ENCODE measurements at regions not wholly inside any gene's neighbourhood (a gene's known extent, or its start where the extent isn't known, plus 50 kb on each side); places are given as distances from the start of the nearest gene placed in this dataset.
"Not testable (repeated sequence)": the region's sequence is repeated elsewhere in the genome, so short reads cannot be mapped to it uniquely, and the experiment has no call there.

GRCh38 chr4:12053966-12054365, 625.3 kb upstream of the HS3ST1 start:
- DNase-seq (ENCODE audit: low read depth) = no peak

DNA sequence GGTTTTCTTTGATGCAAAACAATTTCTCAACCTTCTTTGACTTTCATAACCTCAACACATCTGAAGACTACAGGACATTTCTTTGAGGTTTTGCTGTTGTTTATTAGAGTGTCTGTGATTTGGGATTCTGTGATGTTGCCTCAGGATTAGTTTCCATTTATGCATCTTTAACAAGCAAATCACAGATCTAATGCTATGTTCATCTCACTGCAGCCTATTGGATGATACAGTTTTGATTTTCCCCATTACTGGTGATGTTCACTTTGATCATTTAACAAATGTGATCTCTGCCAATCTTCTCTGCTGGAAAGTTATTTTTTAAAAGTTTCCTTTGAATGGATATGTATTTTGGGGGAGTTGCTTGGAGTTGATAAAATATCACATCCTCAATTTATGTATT, 624.9 kb upstream of the HS3ST1 start:
- DNase-seq (ENCODE audit: low read depth) = no peak

DNA sequence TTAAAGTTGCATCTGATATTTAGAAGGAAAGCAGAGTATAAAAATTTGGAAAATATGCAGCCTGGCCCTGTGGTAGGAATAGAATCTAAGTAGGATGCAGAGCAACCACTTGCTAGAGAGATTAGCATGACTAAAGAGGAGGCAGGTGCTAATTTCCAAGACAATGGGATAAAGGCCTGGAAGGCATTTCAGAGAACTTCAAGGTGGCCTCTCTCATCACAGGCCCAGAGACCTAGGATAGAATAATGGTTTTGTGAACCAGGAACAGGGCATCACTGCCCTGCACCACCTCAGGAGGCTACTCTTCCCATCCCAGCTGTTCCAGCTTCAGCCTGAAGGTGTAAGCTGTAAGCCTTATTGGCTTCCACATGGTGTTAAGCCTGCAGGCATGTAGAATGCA, 621.7 kb upstream of the HS3ST1 start:
- DNase-seq (ENCODE audit: low read depth) = no peak

- DNase-seq (ENCODE audit: low read depth) = no peak
These were observed 614.1 kb upstream of the HS3ST1 start for GRCh38 chr4:12042818-12043217.

- no peak for DNase-seq (ENCODE audit: low read depth)
These were observed 613.1 kb upstream of the HS3ST1 start for GRCh38 chr4:12041828-12042227.

- no peak for DNase-seq (ENCODE audit: low read depth)
These were observed 607.8 kb upstream of the HS3ST1 start for GRCh38 chr4:12036450-12036849.

DNA sequence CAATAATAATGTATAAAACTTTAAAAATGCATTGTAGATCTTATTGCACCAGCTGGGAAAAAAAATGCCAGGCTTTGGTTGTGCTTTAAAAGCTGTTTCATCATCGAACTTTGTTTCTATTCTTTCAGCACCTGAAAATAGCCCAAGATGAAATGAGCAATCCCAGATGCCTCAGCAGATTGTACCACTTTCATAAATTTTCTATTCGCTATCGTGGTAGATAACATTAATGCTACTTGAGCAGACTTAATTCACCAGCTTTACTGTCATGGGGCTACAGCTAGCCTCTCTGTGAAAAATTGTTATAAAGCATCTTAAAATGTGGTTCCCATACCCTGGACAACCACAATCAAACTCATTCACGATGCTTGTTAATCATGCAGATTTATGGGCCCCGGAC, 599.6 kb upstream of the HS3ST1 start:
- DNase-seq (ENCODE audit: low read depth) = no peak

DNA sequence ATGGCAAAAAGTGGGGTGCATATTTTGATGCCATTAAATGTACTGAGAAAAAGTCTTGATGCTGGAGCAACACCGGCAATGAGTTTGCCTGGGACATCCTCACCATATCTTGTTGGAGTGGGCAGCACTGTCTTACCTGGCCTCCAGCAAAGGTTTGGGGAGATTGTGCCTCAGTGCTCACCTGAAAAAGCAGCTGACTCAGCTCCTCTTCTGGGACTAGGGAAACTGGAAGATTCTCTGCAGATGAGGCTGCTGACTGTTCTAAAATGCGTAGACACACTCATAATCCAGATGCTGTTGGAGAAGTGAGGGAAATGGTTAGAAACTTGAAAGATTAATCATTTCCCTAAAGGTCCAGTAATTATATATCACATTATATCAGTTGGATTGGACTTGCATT, 593.7 kb upstream of the HS3ST1 start:
- no peak for DNase-seq (ENCODE audit: low read depth)

- no peak for DNase-seq (ENCODE audit: low read depth)
These were observed 588.0 kb upstream of the HS3ST1 start for GRCh38 chr4:12016729-12017128.

GRCh38 chr4:12005471-12005870, 576.8 kb upstream of the HS3ST1 start:
- no peak for DNase-seq (ENCODE audit: low read depth)

GRCh38 chr4:11996581-11996980, 567.9 kb upstream of the HS3ST1 start:
- not testable (repeated sequence) for DNase-seq (ENCODE audit: low read depth)

GRCh38 chr4:11976726-11977263, 548.1 kb upstream of the HS3ST1 start:
- DNase-seq (ENCODE audit: low read depth) = no peak

DNA sequence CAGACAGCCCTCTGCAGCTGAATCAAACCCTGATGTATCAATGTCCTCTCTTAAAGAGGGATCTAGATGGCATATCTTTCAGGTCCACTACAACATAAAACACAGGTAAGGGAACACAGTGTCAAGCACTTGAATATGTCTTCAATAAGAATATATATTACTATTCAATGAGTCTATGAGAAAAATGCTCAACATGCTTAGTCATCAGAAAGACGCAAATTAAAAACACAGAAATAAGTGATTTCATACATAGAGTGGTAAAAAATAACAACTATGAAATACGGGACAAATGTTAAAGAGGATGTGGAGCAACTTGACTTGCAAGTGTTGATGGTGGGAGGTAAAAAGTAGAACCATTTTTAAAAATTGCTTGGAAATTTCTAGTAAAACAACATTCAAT, 544.6 kb upstream of the HS3ST1 start:
- no peak for DNase-seq (ENCODE audit: low read depth)

DNA sequence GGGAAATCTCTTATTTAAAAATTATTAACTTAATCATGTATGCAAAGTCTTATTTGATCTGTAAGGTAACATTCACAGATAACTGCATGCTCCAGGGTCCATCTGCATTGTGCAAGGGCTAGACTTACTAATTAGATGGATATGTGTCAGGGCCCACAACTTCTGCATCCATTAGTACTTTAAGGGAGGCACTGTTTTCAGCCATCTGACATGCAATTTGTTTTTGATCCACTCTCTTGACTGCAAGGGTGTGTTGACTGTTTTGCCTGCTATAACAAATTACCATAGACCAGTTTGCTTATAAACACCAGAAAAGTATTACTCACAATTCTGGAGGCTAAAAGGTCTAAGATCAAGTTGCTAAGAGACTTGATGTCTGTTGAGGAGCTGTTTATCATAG, 542.1 kb upstream of the HS3ST1 start:
- DNase-seq (ENCODE audit: low read depth) = no peak

- DNase-seq (ENCODE audit: low read depth) = no peak
These were observed 538.1 kb upstream of the HS3ST1 start for GRCh38 chr4:11966782-11967181.

- DNase-seq (ENCODE audit: low read depth) = peak; percentile 0
These were observed 525.4 kb upstream of the HS3ST1 start for GRCh38 chr4:11954093-11954492.

- DNase-seq (ENCODE audit: low read depth) = no peak
These were observed 520.7 kb upstream of the HS3ST1 start for GRCh38 chr4:11949355-11949754.

DNA sequence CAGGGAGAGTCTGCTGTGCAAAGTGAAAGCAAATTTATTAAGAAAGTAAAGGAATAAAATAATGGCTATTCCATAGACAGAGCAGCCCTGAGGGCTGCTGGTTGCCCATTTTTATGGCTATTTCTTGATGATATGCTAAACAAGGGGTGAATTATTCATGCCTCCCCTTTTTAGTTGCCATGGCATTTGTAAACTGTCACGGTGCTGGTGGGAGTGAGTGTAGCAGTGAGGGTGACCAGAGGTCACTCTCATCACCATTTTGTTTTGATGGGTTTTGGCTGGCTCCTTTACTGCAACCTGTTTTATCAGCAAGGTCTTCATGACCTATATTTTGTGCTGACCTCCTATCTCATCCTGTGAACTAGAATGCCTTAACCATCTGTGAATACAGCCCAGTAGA, 518.9 kb upstream of the HS3ST1 start:
- not testable (repeated sequence) for DNase-seq (ENCODE audit: low read depth)

- no peak for DNase-seq (ENCODE audit: low read depth)
These were observed 509.2 kb upstream of the HS3ST1 start for GRCh38 chr4:11937941-11938340.

- DNase-seq (ENCODE audit: low read depth) = no peak
These were observed 502.6 kb upstream of the HS3ST1 start for GRCh38 chr4:11931266-11931820.

DNA sequence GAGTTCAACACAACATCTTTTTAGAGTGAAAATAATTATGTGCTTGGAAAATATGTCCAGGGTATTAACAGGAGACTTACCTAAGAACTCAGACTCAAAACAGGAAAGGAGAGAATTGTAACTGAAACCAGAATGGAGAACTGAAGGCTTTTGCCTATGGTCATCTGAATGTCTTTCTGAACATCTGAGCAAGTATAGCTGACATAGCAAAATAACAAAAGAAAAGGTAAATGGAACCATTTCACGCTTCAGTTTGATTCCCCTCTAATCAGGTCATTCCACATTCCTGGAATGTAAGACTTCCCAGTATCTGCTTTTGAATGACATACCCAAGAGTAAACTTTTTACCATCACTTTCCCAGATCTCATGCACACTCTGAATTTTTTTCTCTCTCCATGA, 500.4 kb upstream of the HS3ST1 start:
- no peak for DNase-seq (ENCODE audit: low read depth)

DNA sequence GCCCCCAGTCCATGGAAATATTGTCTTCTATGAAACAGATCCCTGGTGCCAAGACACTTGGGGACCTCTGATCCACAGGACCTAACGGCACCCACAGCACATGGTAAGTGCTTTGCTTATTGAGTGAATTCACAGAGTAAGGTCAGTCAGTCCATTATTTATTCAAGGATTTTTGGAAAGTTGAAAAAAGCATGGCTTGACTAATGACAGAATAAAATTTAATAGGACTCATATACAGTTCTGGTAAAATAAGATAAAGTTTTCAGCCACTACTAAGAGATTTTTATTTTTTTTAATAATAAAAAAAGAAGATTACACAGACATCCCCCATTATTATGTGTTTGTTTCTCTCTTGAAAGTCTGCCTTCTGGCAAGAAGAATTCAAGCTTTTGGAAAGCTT, 490.6 kb upstream of the HS3ST1 start:
- no peak for DNase-seq (ENCODE audit: low read depth)

- DNase-seq (ENCODE audit: low read depth) = no peak
These were observed 485.7 kb upstream of the HS3ST1 start for GRCh38 chr4:11914406-11914805.

- DNase-seq (ENCODE audit: low read depth) = no peak
These were observed 484.2 kb upstream of the HS3ST1 start for GRCh38 chr4:11912886-11913285.

GRCh38 chr4:11910812-11911211, 482.1 kb upstream of the HS3ST1 start:
- DNase-seq (ENCODE audit: low read depth) = no peak

Data from ELR (cell line).